Skin of body (tissue), 1 donor: ENCODE measurements at regions not wholly inside any gene's neighbourhood (a gene's known extent, or its start where the extent isn't known, plus 50 kb on each side); places are given as distances from the start of the nearest gene placed in this dataset.
"Not testable (repeated sequence)": the region's sequence is repeated elsewhere in the genome, so short reads cannot be mapped to it uniquely, and the experiment has no call there.

Source experiments
- DNase-seq: peaks from one replicate; lab custom pipeline; 2025; lab: John Stamatoyannopoulos, UW

DNA sequence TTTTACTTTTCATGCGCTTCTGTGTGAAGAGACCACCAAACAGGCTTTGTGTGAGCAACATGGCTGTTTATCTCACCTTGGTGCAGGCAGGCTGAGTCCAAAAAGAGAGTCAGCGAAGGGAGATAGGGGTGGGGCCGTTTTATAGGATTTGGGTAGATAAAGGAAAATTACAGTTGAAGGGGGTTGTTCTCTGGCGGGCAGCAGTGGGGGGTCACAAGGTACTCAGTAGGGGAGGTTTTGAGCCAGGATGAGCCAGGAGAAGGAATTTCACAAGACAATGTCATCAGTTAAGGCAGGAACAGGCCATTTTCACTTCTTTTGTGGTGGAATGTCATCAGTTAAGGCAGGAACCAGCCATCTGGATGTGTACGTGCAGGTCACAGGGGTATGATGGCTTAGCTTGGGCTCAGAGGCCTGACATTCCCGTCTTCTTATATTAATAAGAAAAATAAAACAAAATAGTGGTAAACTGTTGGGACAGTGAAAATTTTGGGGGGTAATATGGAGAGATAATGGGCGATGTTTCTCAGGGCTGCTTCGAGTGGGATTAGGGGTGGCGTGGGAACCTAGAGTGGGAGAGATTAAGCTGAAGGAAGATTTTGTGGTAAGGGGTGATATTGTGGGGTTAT lies 670.0 kb downstream of the SUCLG1 start:
- not testable (repeated sequence) for DNase-seq

DNA sequence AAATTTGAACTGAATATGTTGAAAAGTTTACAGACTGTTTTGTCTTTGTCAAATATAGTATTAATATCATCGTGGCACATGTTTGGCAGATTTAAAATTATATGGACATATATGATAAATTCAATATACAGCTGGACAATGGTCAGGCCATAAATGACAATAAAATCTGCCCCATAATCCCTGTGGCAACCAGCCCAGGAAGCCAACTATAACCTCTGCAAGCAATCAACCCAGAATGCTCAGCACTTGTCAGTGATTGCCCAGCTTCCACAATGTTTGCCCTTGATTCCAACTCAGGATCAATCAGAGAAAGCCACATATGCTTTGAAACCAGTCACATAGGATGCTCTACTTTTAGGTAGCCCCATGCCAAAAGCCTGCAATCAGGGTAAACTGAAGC lies 671.9 kb downstream of the SUCLG1 start:
- DNase-seq: no peak

DNA sequence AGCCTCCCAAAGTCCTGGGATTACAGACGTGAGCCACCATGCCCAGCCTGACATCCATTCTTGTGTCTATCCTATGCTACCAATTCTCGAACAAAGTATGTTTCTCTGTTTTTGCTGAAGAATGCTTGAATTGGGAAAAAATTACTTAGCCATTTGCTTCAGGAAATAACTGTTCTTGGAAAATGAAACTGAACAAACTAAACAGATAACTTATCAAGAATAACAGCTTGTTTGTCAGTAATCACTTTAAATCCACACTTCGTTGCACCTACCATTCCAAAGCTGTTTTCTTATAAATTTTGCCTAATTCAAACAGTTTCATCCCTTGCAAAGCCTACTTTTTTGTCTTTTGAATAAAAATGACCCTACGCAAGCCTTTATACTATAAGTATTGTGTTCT lies 672.9 kb downstream of the SUCLG1 start:
- DNase-seq: no peak

DNA sequence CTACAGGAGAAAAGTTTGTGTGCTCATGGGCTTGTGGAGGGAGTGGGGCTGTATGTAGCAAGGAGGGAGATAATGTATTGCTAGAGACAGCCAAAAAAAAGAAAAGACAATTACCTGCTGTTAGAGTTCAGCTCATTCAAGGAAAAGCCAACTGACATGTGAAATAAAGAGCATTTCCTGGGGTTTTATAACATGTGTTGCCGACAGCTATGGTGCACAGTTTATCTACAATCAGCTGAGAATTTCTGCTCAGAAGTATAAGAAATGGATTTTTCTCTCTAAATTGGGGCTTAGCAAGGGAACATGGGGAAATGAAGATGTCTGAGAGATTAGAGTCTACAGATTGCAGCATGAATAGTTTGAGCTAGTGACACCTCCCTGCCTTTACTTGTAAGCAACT lies 674.1 kb downstream of the SUCLG1 start:
- DNase-seq: no peak

DNA sequence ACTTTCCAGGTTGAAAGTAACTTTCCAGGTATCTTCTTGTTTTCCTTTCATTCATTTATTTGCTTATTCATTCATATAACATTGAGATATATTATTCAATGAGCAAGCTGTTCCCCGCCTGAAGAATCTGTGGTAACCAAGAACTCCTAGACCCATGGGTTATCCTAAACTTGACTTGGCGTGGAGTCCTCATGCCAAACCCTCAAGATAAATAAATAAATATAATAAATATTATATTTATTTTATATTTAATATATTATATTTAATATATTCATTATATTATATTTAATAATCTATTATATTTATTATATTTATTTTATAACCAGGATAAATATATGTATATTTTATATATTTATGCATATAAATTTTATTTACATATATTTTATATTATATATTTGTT lies 674.8 kb downstream of the SUCLG1 start:
- DNase-seq: no peak

DNA sequence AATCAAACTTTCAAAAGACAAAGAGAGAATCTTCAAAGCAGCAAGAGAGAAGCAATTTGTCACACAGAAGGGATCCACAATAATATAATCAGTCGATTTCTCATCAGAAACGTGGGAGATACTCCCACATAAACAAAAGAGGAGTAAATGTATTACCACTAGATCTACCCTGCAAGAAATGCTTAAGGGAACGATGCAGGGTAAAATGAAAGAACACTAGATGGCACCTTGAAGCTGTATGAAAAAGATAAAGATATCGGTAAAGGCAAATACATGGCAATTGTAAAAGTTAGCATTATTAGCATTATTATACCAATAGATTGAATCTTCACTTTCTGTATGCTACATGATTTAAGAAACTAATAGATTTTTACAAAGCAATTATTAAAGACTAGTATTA lies 677.0 kb downstream of the SUCLG1 start:
- DNase-seq: no peak

DNA sequence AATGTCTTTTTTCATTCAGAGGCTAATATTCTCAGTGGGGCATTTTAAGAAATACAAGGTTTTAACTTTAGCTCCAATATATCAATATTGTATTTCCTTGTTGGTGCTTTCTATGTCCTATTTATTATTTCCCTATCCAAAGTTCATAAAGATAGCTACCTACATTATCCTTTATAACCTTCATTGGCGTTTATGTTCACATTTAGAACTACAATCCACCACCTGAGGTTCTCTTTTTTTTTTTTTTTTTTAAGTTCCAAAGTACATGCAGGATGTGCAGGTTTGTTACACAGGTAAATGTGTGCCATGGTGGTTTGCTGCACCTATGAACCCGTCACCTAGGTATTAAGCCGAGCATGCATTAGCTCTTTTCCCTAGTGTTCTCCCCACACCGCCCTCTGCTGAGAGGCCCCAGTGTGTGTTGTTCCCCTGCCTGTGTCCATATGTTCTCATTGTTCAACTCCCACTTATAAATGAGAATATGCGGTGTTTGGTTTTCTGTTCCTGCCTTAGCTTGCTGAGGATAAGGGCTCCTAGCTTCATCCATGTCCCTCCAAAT lies 694.6 kb downstream of the SUCLG1 start:
- no peak for DNase-seq

DNA sequence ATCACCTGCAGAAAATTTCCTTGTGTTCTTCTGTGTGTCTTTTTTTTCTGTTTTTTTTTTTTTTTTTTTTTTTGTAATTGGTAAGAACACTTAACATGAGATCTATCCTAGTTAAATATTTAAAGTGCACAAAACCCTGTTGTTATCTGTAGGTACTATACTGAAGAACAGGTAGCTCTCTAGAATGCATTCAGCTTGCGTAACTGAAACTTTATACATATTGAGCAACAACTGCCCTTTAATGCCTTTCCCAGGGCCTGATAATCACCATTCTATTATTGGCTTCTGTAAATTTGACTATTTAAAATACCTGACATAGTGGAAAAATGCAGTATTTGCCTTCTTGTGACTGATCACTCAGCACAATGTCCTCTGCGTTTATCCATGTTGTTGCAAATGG lies 701.8 kb downstream of the SUCLG1 start:
- no peak for DNase-seq

DNA sequence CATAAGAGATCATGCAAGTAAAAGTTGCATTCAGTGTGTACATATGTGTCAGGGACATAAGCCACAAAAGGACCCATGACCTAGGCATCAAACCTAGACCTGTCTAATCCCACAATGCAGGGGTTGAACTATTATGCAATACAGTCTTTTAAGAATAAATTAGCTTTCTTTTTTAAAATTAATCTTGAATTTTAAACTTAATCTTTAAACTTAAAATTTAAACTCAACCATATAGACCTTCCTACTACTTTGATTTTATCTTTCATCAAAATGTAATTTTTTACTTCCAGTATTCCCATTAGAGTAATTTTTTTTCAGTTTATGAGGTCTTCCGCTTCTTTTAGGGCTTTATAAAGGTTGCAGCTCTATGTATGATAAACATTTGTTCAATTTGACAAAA lies 702.9 kb downstream of the SUCLG1 start:
- DNase-seq: no peak

DNA sequence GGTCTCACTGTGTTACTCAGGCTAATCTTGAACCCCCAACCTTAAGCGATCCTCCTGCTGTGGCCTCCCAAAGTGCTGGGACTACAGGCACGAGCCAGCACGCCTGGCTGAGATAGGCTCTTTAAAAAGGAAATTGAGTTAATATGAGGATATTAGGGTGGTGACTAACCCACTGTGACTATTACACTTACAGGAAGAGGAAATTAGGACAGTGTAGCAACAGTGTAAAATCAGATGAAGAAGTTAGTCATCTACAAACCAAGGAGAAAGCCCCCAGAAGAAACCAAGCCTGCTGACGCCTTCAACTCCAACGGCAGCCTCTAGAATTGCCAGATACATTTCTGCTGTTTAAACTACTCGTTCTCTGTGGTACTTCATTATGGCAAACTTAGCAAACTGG lies 711.9 kb downstream of the SUCLG1 start:
- DNase-seq: no peak

DNA sequence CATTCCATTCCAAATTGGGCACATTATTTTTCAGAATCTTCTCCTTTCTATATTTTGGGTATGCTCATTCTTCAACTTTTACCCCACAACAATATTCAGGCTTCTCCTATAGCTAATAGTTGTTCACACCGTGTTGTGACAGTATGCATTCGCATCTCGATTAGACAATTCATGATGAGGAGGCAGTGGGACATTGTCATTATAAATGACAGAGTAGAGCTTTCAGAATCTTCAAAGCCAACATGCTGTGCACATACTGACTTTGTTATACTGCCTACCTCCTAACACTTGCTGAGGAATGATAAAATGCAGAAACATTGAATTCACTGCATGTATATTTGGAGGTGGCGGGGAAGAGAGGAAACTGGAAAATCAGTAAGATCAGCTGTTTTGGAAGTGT lies 714.2 kb downstream of the SUCLG1 start:
- DNase-seq: no peak

DNA sequence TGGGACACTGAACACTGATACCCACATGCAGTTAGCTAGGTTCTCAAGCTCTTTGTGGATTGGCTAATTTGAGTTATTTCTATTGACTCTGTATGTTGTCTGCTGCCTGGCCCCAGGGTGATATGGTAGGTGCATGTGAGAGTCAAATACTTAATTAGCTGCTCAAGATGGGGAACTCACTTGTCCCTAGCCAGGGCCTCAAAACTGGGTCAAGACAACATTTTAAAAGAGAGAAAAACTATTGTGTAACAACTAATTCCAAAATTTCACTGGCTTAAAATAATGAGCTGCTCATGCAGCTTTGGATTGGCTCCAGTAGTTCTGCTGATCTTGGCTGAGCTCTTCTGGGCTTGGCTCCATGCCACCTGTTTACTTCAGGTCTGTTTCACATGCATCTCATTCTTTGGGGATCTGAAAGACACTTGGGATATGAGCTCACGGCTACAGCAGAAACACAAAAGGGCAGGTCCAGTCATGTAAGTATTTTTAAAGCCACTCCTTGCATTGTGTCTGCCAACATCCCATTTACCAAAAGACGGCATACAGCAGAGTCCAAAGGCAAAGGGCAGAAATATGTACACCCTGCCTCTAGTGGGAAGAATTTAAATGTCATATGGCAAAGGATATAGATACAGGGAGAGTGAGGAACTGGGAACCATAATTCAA lies 716.8 kb downstream of the SUCLG1 start:
- peak; percentile 40 for DNase-seq

DNA sequence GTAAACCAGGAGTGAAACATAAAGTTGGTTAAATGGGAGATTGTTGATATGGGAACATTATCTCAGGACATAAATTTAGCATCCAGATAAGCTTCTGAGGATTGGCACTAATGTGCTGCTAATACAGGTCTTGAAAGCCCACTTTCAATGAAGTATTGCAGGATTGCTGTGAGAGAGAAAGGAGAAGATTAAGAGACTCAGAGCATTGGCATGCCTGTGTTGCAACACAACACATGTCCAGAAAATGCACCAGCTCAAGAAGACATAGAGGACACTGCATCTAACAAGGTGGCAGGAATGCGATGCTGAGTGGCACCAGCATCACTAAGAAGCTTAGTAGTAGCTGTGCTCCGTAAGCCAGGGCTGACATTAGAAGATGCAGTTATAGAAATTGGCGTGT lies 728.9 kb downstream of the SUCLG1 start:
- no peak for DNase-seq

DNA sequence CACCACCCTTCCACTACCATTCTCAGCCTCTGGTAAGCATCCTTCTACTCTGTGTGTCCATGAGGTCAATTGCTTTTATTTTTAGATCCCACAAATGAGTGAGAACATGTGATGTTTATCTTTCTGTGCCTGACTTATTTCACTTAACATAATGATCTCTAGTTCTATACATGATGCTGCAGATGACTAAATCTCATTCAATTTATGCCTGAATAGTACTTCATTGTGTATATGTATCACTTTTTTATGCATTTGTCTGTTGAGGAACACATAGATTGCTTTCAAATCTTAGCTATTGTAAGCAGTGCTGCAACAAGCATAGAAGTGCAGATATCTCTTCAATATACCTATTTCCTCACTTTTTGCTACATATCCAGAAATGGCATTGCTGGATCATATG lies 733.3 kb downstream of the SUCLG1 start:
- DNase-seq: no peak

DNA sequence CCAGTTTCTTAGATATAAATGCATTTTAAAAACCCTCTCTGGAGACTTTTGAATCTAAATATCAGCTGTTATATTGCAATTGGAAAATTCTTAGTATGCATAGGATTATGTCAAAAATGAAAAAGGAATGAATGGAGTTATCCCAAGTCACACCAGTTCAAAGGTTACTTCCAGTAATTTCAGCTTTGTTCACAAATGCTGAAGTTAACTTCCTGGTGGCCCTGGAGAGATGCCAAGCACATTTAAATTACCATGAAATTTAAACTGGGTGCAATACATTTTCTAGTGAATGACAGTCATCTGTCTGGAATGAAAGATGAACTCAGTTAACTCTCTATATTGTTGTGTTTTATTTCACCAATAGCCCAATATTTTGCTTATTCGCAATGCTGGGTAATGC lies 753.9 kb downstream of the SUCLG1 start:
- DNase-seq: no peak

DNA sequence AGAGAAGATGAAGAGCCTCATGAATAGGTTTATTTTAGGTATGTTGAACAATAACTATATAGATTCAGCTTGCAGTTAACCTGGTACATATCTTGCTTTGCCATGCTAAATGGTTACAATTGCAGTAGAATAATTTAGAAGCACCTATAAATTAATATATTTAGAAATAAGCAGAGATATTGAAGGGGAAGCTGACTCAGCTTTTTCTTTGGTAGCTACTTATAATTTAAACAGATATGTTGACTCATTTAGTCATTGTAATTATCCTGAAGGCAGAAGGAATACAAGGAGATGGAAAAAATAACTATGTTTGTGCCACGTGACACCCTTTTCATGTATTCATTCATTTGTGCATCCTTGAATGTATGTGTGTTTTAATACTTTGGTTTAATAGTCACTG lies 755.5 kb downstream of the SUCLG1 start:
- no peak for DNase-seq

DNA sequence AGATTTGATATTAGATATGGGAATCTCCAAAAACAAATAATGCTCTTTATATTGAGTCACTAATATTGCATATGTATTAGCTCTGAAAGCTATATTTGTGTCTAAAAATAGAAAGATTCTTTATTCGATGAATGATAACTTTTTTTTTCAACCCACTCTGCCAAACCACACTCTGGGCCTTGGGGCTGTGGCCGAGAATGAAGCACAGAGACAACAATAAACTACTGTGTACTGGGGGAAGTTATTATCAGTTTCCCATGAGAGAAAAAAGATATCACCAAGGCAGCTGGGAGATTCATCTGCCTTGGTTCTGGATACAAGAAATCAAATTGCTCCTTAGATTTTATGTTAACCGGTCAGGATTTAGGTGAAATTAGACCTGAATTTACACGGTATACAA lies 762.2 kb downstream of the SUCLG1 start:
- no peak for DNase-seq

DNA sequence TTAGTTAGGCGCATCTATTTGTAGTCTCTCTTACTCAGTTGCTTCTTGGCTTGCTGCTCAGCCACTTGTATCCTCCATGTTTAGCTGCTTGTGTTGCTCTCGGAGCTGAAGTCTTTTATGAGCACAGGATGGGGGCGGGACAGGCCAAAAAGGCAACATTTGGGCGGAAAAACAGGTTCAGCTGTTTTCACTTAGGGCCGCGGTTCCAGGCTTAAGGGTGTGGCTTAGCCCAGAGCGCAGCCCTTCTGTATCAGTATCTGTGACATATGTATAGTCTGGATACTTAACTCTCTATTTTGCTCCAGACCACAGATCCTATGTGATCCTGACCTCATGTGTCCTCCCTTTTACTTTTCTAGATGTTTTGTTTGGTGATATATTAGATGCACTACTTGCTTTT lies 763.5 kb downstream of the SUCLG1 start:
- no peak for DNase-seq

DNA sequence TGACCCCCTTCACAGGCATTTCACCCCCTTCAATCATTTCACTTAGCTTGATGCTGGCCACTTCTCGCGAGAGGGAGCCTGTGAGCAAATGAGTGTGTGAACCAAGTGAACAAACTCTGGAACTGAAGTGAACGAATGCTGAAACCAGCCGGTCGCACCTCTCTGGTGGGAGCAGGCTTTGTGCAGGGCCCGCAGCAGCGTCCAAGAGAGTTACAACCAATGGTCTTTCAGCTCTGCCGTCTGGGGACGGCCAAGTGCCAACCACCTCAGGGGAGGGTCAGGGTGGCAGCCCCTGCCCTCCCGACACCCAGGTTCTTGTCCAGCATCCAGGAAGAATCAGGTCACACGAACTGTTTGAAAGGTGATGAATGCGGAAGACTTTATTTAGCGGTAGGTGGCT lies 764.0 kb downstream of the SUCLG1 start:
- DNase-seq: no peak

DNA sequence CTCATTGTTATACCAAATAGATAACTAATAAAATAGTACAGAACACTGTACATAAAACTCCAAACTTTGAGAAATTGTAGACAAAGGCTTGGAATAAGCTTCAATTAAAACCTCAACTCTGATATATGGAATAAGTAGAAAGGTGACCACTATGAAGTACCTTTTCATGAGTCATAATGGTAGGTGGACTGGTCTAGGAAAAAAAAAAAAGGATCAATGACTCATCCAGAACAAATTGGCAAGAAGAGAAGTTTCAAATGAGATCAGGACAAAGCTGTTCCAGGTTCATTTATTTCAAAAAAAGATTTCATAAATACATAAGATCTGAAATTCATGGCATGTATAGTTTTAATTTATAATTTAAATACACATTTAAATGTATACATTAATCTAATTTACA lies 769.7 kb downstream of the SUCLG1 start:
- DNase-seq: no peak

DNA sequence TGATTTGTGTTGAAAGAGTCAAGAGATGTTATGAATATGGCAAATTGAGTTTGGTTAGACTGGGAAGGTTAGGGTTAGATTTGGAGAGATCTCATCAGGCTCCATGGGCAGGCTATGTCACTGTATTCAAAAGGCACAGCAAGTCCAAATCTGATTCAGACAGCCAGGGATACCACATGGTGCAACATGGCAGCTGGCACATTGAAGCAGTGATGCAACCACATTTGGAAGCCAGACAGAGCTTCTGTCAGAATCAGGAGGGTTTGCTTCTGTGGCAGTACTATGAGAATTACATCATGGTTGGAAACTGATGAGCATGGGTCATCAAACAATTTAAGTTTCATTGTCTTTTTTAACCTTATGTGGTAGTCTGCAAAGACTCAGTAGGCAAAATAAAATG lies 772.2 kb downstream of the SUCLG1 start:
- no peak for DNase-seq

DNA sequence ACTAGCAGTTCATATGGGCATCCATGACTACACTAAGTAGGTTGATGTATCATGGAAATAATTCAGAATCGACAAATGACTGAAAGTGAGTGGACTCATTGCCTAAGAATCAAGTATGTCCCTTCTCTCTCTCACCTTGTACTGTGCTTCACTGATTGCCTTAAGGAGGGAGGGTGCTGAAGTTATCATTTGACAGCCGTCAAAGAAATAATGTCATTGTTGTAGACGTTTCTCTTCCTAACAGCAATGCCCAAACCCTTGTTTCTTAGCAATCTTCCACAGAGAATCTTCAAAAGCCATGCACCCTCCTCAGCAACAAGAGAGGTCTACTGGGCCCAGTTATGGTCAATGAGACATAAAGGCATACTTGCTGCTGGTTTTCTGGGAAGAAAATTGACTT lies 785.0 kb downstream of the SUCLG1 start:
- DNase-seq: no peak

DNA sequence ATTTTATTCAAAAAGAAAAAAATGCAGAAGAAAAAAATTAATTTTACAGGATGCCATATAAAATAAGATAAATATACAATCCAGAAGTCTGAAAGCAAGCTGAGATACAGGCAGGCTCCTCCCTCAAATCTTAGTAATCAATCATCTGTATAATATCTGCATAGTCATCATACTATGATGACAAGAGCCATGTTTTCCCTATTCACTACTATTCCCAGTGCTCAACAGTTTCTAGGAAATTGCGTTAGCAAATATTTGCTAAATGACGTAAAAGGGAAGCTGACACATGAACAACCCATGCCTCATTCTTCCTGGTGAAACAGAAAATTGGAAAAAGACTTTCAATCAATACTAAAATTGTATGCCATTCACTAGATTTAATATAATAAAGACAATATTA lies 793.2 kb downstream of the SUCLG1 start:
- no peak for DNase-seq
